Left ventricle myocardium inferior (tissue), 1 donor: ENCODE measurements at regions not wholly inside any gene's neighbourhood (a gene's known extent, or its start where the extent isn't known, plus 50 kb on each side); places are given as distances from the start of the nearest gene placed in this dataset.
"Not testable (repeated sequence)": the region's sequence is repeated elsewhere in the genome, so short reads cannot be mapped to it uniquely, and the experiment has no call there.

Source experiments
- DNase-seq: peaks from one replicate; pipeline ENCODE4 v3.0.0-alpha.2; 2020
- H3K27ac ChIP-seq: fragments of 200-600 bp; replicated peaks from 2 replicates; pipeline ENCODE4 v1.8.0; 2021
- H3K27me3 ChIP-seq: fragments of 200-600 bp; 2 replicates; pipeline ENCODE4 v1.8.0; 2021; ENCODE audit warnings: low read depth
- H3K36me3 ChIP-seq: fragments of 200-600 bp; 2 replicates; pipeline ENCODE4 v1.8.0; 2021
- H3K4me1 ChIP-seq: fragments of 200-600 bp; 2 replicates; pipeline ENCODE4 v1.8.0; 2021
- H3K4me3 ChIP-seq: fragments of 200-600 bp; 2 replicates; pipeline ENCODE4 v1.8.0; 2021; ENCODE audit warnings: mild to moderate bottlenecking, moderate library complexity
- H3K9me3 ChIP-seq: fragments of 200-600 bp; replicated peaks from 2 replicates; pipeline ENCODE4 v1.8.0; 2021
- CTCF ChIP-seq: fragments of 200-600 bp; IDR thresholded peaks from 2 replicates; pipeline ENCODE4 v1.8.0; 2021; ENCODE audit warnings: antibody characterized with exemption, mild to moderate bottlenecking, borderline replicate concordance
- intact Hi-C: fragments of 100-400 bp; cut with micrococcal nuclease; formaldehyde crosslinking; loops from one replicate; pipeline ENCODE4 v1.11.0; 2022
- donor health status: DM: no; HTN: yes; CAD: no; lungs with severe emphysema.

- DNase-seq: no peak
- intact Hi-C loops: no loop called here
Observed at GRCh38 chr5:159678657-159679392, 237.5 kb upstream of the ADRA1B start.

GRCh38 chr5:159680095-159680494 is 236.2 kb upstream of the ADRA1B start:
- Histone ChIP-seq H3K4me1 (no peaks in the 10 kb centered on the region), H3K27ac (no peak overlapping the region), H3K4me3 (no peak overlapping the region), H3K27me3 (no peaks in the 10 kb centered on the region), H3K9me3 (peaks cover 39% of the 10 kb centered on the region), H3K36me3 (no peaks in the 10 kb centered on the region)
- intact Hi-C loops: no loop called here
- DNase-seq: no peak
- no peak for TF ChIP-seq CTCF

More at GRCh38 chr5:159678657-159679392, 237.5 kb upstream of the ADRA1B start:
- Histone ChIP-seq H3K36me3 (no peaks in the 10 kb centered on the region), H3K4me1 (no peaks in the 10 kb centered on the region), H3K27ac (no peak overlapping the region), H3K27me3 (no peaks in the 10 kb centered on the region), H3K9me3 (peaks cover 39% of the 10 kb centered on the region), H3K4me3 (no peak overlapping the region)
- no peak for TF ChIP-seq CTCF

GRCh38 chr5:159681661-159682060 is 234.6 kb upstream of the ADRA1B start:
- Histone ChIP-seq H3K4me1 (no peaks in the 10 kb centered on the region), H3K4me3 (no peak overlapping the region), H3K9me3 (peaks cover 39% of the 10 kb centered on the region), H3K36me3 (no peaks in the 10 kb centered on the region), H3K27ac (no peak overlapping the region), H3K27me3 (no peaks in the 10 kb centered on the region)
- no peak for DNase-seq
- intact Hi-C loops: no loop called here
- no peak for TF ChIP-seq CTCF

GRCh38 chr5:159682623-159683022 is 233.7 kb upstream of the ADRA1B start:
- intact Hi-C loops: no loop called here
- no peaks in the 10 kb centered on the region for H3K27me3 ChIP-seq
- H3K27ac ChIP-seq: no peak overlapping the region
- no peak overlapping the region for H3K4me3 ChIP-seq
- no peaks in the 10 kb centered on the region for H3K36me3 ChIP-seq
- TF ChIP-seq CTCF: peak; percentile 13
- peaks cover 39% of the 10 kb centered on the region for H3K9me3 ChIP-seq
- no peak for DNase-seq
- H3K4me1 ChIP-seq: no peaks in the 10 kb centered on the region

- H3K4me3 ChIP-seq, intact Hi-C loops, H3K27me3 ChIP-seq, H3K4me1 ChIP-seq, H3K27ac ChIP-seq, DNase-seq, H3K36me3 ChIP-seq: not testable (repeated sequence)
- H3K9me3 ChIP-seq: peaks cover 19% of the 10 kb centered on the region
Observed at GRCh38 chr5:159687892-159688291, 228.4 kb upstream of the ADRA1B start.

GRCh38 chr5:159695741-159696294 is 220.5 kb upstream of the ADRA1B start:
- Histone ChIP-seq H3K27me3 (no peaks in the 10 kb centered on the region), H3K4me1 (no peaks in the 10 kb centered on the region), H3K27ac (no peak overlapping the region), H3K36me3 (no peaks in the 10 kb centered on the region), H3K4me3 (no peak overlapping the region), H3K9me3 (peaks cover 33% of the 10 kb centered on the region)
- DNase-seq: no peak
- no peak for TF ChIP-seq CTCF
- intact Hi-C loops: no loop called here
